ENCODE measurements at regions not wholly inside any gene's neighbourhood (a gene's known extent, or its start where the extent isn't known, plus 50 kb on each side); places are given as distances from the start of the nearest gene placed in this dataset.
"Not testable (repeated sequence)": the region's sequence is repeated elsewhere in the genome, so short reads cannot be mapped to it uniquely, and the experiment has no call there.

DNA sequence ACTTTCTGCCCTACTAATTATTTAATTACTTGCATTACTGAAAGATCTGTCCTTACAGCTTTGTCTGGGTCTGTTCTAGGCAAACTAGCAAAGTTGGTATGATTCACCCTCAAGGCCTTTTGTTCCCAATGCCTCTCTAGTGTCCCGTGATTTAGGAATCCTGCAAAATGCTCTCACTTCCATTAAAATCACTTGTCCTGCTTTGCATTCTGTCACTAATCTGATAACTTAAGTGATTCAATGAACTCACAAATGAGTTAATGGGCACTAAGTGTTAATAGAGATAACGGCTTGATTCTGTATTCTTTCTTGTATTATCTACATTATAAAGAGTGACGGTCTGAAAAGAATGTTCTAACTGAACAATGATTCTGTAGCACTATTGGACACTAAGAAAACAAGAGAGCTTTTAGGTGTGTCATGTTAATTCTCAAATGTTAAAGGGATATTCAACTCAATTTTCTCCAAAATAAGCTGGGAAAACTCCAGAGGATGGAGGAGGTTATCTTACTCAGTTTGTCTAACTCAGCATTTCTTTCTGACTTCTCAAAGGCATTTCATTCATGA, 697.3 kb downstream of the CETN3 start:
- DNase-seq = no peak

GRCh38 chr5:89711526-89711925, 698.0 kb downstream of the CETN3 start:
- DNase-seq = no peak

GRCh38 chr5:89710006-89710405, 699.5 kb downstream of the CETN3 start:
- no peak for DNase-seq

- no peak for DNase-seq
Measured at GRCh38 chr5:89707891-89708290, 701.7 kb downstream of the CETN3 start.

DNA sequence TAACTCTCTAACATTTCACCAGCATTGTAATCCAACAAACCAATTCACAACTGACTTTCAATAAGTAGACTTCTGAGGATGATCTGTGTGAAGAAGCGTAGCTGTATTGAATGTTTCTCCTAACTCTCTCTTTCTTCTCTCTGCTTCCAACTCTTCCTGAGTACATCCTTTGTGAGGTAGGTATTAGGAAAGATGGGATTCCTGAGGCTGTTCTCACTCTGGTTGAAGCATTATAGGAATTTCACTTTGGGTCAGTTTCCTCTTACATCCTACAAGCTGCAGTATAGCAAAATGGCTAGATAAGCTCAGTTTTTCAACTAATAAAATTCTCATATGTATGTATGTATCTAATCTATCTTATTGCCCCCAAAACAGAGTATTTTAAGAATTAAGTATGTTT, 702.8 kb downstream of the CETN3 start:
- no peak for DNase-seq

DNA sequence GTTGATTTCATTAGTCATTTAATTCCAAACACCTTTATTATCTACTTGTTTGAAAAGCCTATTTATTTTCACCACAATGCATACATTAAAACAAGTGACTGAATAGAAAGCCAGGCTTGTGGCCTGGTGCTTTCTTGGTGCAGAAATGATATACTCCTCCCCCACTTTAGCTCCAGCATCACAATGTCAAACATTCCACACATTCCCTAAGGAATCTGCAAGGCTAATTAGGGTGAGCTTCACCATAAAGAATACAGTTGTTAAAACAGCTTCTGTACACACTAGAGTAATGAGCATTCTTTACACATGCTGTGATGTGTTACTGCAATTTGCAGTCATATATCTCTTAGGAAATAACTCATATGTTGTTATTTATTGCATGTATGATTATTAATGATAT, 705.7 kb downstream of the CETN3 start:
- DNase-seq = no peak

GRCh38 chr5:89698028-89698427, 711.5 kb downstream of the CETN3 start:
- DNase-seq = no peak

- DNase-seq = peak; percentile 36 to 37
Measured at GRCh38 chr5:89697581-89697980, 712.0 kb downstream of the CETN3 start.

- DNase-seq = no peak
Measured at GRCh38 chr5:89695371-89695770, 714.2 kb downstream of the CETN3 start.

DNA sequence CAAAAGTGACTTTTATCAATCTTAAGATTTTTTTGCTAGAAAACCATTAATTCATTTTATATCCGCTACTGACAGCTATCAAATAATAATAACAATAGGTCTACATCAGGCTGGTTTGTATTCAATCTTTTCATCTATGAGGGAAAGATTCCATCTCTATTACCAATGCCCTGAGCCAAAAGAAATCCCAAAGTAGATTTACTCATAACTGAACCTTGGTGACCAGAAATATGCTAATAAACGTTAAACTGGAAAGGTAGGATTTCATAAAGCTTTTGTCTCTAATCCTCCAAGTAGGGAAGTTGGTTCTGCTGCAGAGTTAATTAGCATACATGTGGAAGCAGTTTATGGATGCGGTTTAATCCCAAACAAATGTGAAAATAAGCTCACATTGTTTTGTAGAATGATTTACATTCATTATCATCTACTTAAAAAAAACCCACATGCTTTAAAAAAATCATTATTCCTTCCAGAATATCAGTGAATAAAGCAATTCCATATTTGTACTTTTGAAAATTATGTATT, 715.5 kb downstream of the CETN3 start:
- no peak for DNase-seq

- no peak for DNase-seq
Measured at GRCh38 chr5:89690331-89690730, 719.2 kb downstream of the CETN3 start.

DNA sequence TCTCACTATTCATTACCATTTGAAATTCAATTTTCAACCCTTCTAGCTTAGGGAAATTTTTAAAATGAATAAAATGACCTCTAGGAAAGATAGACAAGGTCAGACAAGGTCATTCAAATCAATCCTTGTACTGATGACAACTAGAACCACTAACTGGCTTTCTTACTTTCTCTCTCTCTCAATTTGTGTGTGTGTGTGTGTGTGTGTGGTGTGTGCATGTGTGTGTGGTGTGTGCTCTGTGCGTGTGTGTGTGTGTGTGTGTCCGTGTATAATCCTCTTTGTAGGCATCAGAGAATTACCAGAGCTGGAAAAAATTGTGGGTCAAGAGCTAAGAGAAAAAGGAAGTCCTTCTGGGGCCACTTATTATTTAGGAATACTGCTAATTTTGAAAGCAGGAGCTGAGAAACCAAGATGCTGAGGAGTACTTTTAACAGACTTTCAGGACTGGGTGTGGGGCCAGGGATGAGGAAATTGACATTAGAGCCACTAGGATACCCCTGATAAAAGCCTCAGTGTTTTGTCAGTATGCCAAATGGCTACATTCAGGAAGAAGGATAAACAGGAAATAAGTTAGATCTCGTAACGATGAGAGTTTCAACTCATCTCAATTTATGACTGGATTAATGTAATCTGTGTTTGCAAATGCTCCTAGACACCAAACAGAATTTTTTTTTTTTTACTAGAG, 723.3 kb downstream of the CETN3 start:
- no peak for DNase-seq

GRCh38 chr5:89676634-89677033, 732.9 kb downstream of the CETN3 start:
- no peak for DNase-seq

DNA sequence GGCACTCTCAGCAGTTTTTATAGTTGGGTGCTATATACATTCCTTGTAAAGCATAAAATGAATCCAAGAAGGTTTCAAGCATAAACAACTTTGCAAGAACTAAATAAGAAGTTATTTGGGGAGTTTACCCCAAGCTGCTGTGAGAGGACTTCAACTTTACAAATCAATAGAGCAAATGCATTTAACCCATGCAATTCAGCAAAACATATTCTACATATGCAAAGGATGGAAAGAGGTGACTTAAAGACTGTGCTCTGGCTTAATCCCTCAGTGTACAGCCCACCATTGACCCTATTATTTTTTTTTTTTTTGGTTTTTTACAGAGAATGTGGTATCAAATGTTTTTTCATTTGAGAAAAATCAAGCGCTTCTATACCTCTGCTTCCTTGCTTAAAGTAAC, 736.5 kb downstream of the CETN3 start:
- no peak for DNase-seq

DNA sequence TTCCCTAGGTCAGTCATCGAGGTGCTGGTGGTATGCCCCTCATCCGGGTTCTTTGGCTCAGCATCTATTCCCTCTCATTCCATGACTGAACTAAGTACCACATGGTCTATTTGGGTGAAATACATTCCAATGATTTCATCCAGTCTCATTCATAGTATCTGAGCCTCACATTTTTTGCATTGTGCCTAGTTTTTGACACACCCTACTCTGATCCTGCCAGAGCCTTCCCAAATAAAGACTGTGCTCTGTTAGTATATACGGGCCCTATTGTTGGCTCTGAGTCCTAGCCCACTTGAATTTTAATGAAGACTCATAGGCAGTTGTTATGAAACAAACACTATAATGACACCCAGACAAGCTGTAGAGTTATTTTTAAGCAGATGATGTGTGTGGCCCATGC, 740.7 kb downstream of the CETN3 start:
- DNase-seq = no peak

DNA sequence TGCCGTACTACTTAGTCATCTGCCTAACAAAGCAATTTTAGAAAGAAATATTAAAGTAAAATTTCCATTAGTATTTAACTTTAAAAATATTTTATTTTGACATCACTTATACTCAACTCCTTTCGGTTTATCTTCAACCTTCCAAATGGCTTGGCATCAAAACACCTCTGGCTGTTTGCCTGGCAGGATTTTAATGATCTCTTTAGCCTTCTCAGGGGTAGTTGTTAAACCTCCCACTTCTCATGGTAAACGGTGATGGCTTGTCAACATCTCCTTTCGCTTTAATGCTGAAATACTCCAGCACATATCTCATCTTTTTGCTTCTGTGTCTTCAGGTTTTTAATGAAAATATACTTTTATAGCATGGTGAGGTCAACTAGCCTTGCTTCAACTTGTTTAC, 747.1 kb downstream of the CETN3 start:
- peak in 1 of 2 experiments; percentile 2 for DNase-seq

DNA sequence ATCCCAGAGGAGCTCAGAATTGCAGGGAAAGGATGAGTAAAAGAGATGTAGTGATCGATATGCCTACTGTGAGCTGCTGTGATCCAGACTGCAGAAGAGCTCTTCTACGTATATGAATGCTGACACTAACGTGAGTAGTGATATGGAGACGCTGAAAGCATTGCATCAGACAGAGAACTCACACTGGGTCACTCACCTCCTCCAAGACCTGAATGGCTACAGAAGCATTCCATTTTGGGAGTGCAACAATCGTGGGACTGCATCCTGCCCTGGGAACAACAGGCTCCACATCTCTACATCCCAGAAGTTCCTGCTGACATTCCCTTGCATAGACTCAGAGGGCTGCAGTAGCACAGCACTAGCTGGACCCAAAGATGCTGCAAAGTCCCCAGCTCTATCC, 755.9 kb upstream of the MEF2C start:
- no peak for DNase-seq

GRCh38 chr5:89634176-89634575, 751.2 kb upstream of the MEF2C start:
- DNase-seq = not testable (repeated sequence)

- DNase-seq = not testable (repeated sequence)
Measured at GRCh38 chr5:89630064-89630463, 747.1 kb upstream of the MEF2C start.

- no peak for DNase-seq
Measured at GRCh38 chr5:89628876-89629635, 746.1 kb upstream of the MEF2C start.

DNA sequence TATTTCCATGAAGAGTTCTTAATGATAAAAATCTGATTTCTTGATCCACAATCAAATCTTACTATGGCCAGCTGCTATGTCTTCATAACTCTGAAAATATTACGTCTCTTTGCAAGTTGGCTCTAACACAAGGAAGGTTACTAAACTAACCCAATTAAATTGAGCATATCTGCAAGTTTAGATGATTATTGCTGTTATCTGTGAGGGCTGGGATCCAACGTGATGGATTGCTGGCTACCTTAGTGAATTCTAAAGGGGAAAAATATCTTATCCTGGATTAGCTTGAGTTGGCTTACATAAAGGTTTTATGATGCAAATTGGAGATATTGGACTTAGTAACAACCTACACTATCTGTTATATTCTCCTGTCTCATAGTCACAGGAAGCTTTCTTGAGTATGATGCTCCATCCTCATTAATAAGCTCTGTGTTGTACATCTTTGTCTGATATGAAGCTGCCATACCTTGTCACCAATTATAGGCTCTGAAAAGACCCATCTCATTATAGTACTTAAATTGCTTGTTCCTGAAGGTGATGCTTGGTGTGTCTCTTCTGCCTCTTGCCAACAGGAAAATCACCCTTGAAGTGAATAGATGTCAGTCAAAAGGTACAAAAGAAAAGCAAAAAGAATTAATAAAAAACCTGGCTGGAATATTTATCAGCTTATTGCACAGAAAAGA, 733.0 kb upstream of the MEF2C start:
- no peak for DNase-seq

- no peak for DNase-seq
Measured at GRCh38 chr5:89613222-89613956, 730.4 kb upstream of the MEF2C start.
